Breast epithelium (tissue), 4 donors: ENCODE measurements at regions not wholly inside any gene's neighbourhood (a gene's known extent, or its start where the extent isn't known, plus 50 kb on each side); places are given as distances from the start of the nearest gene placed in this dataset.

Experiments
- DNase-seq, 2 donors: peaks; one replicate each; pipeline ENCODE4 v3.0.0-alpha.2; 2019; ENCODE audit warnings: low spot score in 2 of 2
- H3K27ac ChIP-seq, 2 donors: fragments of 200-600 bp; sonication (generic) in 1 of 2; one replicate each; pipeline ENCODE4 v1.5.1; 2016 to 2019; ENCODE audit warnings: mild to moderate bottlenecking in 1 of 2
- H3K27me3 ChIP-seq, 2 donors: fragments of 200-600 bp; sonication (generic) in 1 of 2; one replicate each; pipeline versions ENCODE4 v1.5.1 to v1.6.0; 2017 to 2019; ENCODE audit warnings: control low read depth in 1 of 2, mild to moderate bottlenecking in 1 of 2
- H3K36me3 ChIP-seq: fragments of 200-600 bp; one replicate; pipeline ENCODE4 v1.5.1; 2019
- H3K4me1 ChIP-seq, 2 donors: fragments of 200-600 bp; sonication (generic); one replicate each; pipeline ENCODE4 v1.5.1; 2016 to 2019; ENCODE audit warnings: control low read depth in 1 of 2
- H3K4me3 ChIP-seq, 3 donors: fragments of 200-600 bp; sonication (generic); 1 replicate in 2 of 3; 2 replicates in 1 of 3; pipeline ENCODE4 v1.5.1; 2016 to 2019; ENCODE audit warnings: mild to moderate bottlenecking in 3 of 3, moderate library complexity in 2 of 3
- H3K9me3 ChIP-seq, 2 donors: fragments of 200-600 bp; sonication (generic) in 1 of 2; one replicate each; pipeline ENCODE4 v1.5.1; 2016 to 2019; ENCODE audit warnings: control low read depth in 1 of 2
- CTCF ChIP-seq, 3 donors: fragments of 450-650 bp; IDR thresholded peaks; one replicate each; pipeline ENCODE4 v1.5.1; 2016 to 2017; ENCODE audit warnings: antibody characterized with exemption in 3 of 3, mild to moderate bottlenecking in 3 of 3, moderate library complexity in 3 of 3
- POLR2A ChIP-seq: fragments of 450-650 bp; IDR thresholded peaks from one replicate; pipeline ENCODE4 v1.6.1; 2016; ENCODE audit warnings: antibody characterized with exemption, mild to moderate bottlenecking, moderate library complexity
- POLR2AphosphoS5 ChIP-seq, 3 donors: sonication (generic); formaldehyde crosslinking; IDR thresholded peaks; one replicate each; pipeline ENCODE4 v1.6.1; 2017; ENCODE audit warnings: antibody characterized with exemption in 3 of 3
- intact Hi-C: fragments of 100-400 bp; cut with DNase I; formaldehyde crosslinking; loops from one replicate; pipeline ENCODE4 v1.15.1; 2023; ENCODE audit warnings: low total_unique reads

- Histone ChIP-seq H3K4me3 (no peak overlapping the region), H3K9me3 (peaks cover 0 to 4% of the 10 kb centered on the region in 2 donors), H3K4me1 (no peaks in the 10 kb centered on the region), H3K27ac (no peak overlapping the region), H3K36me3 (no peaks in the 10 kb centered on the region), H3K27me3 (no peaks in the 10 kb centered on the region)
- intact Hi-C loops: no loop called here
- TF ChIP-seq POLR2A: no peak
- TF ChIP-seq CTCF (IDR thresholded peaks at IDR 0.05): no peak
- TF ChIP-seq POLR2AphosphoS5 (IDR thresholded peaks at IDR 0.05): no peak
- no peak for DNase-seq
These were observed 138.5 kb upstream of the S1PR3 start for GRCh38 chr9:88852794-88853193.

GRCh38 chr9:88870627-88871026 lies 120.6 kb upstream of the S1PR3 start:
- DNase-seq: no peak
- Histone ChIP-seq H3K4me1 (no peaks in the 10 kb centered on the region), H3K9me3 (peaks cover 0 to 15% of the 10 kb centered on the region in 2 donors), H3K36me3 (no peaks in the 10 kb centered on the region), H3K27me3 (no peaks in the 10 kb centered on the region), H3K4me3 (no peak overlapping the region), H3K27ac (no peak overlapping the region)
- TF ChIP-seq POLR2A (no peak), POLR2AphosphoS5 (IDR thresholded peaks at IDR 0.05) (no peak), CTCF (IDR thresholded peaks at IDR 0.05) (no peak)
- intact Hi-C loops: no loop called here

GRCh38 chr9:88871669-88872068 lies 119.6 kb upstream of the S1PR3 start:
- no peaks in the 10 kb centered on the region for H3K4me1 ChIP-seq
- intact Hi-C loops: no loop called here
- TF ChIP-seq CTCF (IDR thresholded peaks at IDR 0.05) (no peak), POLR2AphosphoS5 (IDR thresholded peaks at IDR 0.05) (no peak), POLR2A (no peak)

GRCh38 chr9:88872192-88872946 lies 118.9 kb upstream of the S1PR3 start:
- DNase-seq: no peak
- intact Hi-C loops: no loop called here
- no peak overlapping the region for H3K4me3 ChIP-seq
- peaks cover 0 to 13% of the 10 kb centered on the region in 2 donors for H3K9me3 ChIP-seq
- H3K27ac ChIP-seq: no peak overlapping the region
- H3K36me3 ChIP-seq: no peaks in the 10 kb centered on the region
- no peaks in the 10 kb centered on the region for H3K4me1 ChIP-seq
- H3K27me3 ChIP-seq: no peaks in the 10 kb centered on the region
- TF ChIP-seq CTCF (IDR thresholded peaks at IDR 0.05) (no peak), POLR2A (no peak), POLR2AphosphoS5 (IDR thresholded peaks at IDR 0.05) (no peak)

More at GRCh38 chr9:88871669-88872068, 119.6 kb upstream of the S1PR3 start:
- no peak for DNase-seq
- Histone ChIP-seq H3K9me3 (peaks cover 0 to 13% of the 10 kb centered on the region in 2 donors), H3K4me3 (no peak overlapping the region), H3K27ac (no peak overlapping the region), H3K27me3 (no peaks in the 10 kb centered on the region), H3K36me3 (no peaks in the 10 kb centered on the region)

- no peak for TF ChIP-seq CTCF (IDR thresholded peaks at IDR 0.05)
- TF ChIP-seq POLR2A: no peak
- TF ChIP-seq POLR2AphosphoS5 (IDR thresholded peaks at IDR 0.05): no peak
- Histone ChIP-seq H3K36me3 (no peaks in the 10 kb centered on the region), H3K4me1 (no peaks in the 10 kb centered on the region), H3K4me3 (no peak overlapping the region), H3K27me3 (no peaks in the 10 kb centered on the region), H3K9me3 (peaks cover 0 to 7% of the 10 kb centered on the region in 2 donors), H3K27ac (no peak overlapping the region)
- intact Hi-C loops: no loop called here
- DNase-seq: no peak
These were observed 117.6 kb upstream of the S1PR3 start for GRCh38 chr9:88873635-88874034.
